NB4 (cell line): ENCODE measurements at regions not wholly inside any gene's neighbourhood (a gene's known extent, or its start where the extent isn't known, plus 50 kb on each side); places are given as distances from the start of the nearest gene placed in this dataset.

Experiments
- MYC ChIP-seq: IDR thresholded peaks from 2 replicates; pipeline ENCODE4 v1.6.1; 2011; ENCODE audit warnings: low read depth, low read length
- POLR2A ChIP-seq: IDR thresholded peaks from 2 replicates; pipeline ENCODE4 v1.6.1; 2011; ENCODE audit warnings: mild to moderate bottlenecking; ENCODE audit not compliant: insufficient read length; ENCODE audit errors: extremely low read depth
- TF ChIP-seq, protein P1 (sequence below): IDR thresholded peaks from one replicate; pipeline ENCODE4 v1.5.1; 2012; ENCODE audit warnings: low read depth, low read length
- TF ChIP-seq, protein P2 (sequence below): IDR thresholded peaks from 2 replicates; pipeline ENCODE4 v1.6.1; 2011; ENCODE audit warnings: low read depth, low read length

DNA sequence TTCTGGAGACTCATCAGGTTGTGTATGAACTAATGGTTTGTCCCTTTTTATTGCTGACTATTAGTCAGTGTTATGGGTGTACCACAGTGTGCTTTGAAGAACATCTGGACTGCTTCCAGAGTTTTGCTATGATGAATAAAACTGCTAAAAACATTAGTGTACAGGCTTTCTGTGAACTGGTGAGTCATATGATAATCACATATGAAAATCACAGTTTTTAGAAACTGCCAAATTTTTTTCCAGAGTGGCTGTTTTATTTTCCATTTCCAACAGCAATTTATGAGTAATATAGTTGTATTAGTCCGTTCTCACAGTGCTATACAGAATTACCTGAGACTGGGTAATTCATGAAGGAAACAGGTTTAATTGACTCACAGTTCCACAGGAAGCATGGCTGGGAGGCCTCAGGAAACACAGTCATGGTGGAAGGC, 281.2 kb upstream of the VSTM2A start:
- TF ChIP-seq POLR2A, result no peak
- TF ChIP-seq, protein P1, sequence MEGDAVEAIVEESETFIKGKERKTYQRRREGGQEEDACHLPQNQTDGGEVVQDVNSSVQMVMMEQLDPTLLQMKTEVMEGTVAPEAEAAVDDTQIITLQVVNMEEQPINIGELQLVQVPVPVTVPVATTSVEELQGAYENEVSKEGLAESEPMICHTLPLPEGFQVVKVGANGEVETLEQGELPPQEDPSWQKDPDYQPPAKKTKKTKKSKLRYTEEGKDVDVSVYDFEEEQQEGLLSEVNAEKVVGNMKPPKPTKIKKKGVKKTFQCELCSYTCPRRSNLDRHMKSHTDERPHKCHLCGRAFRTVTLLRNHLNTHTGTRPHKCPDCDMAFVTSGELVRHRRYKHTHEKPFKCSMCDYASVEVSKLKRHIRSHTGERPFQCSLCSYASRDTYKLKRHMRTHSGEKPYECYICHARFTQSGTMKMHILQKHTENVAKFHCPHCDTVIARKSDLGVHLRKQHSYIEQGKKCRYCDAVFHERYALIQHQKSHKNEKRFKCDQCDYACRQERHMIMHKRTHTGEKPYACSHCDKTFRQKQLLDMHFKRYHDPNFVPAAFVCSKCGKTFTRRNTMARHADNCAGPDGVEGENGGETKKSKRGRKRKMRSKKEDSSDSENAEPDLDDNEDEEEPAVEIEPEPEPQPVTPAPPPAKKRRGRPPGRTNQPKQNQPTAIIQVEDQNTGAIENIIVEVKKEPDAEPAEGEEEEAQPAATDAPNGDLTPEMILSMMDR, result no peak
- TF ChIP-seq, protein P2, sequence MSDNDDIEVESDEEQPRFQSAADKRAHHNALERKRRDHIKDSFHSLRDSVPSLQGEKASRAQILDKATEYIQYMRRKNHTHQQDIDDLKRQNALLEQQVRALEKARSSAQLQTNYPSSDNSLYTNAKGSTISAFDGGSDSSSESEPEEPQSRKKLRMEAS, result no peak
- TF ChIP-seq MYC, result no peak
